Heart right ventricle (tissue), 16 donors: ENCODE measurements at regions not wholly inside any gene's neighbourhood (a gene's known extent, or its start where the extent isn't known, plus 50 kb on each side); places are given as distances from the start of the nearest gene placed in this dataset.

ENCODE experiments used
- ATAC-seq, 8 donors: fragments of 200-7000 bp; cut with Tn5 transposase; one replicate each; pipeline ENCODE4 v1.9.1; 2020; ENCODE audit warnings: mild to moderate bottlenecking in 8 of 8, moderate library complexity in 8 of 8, moderate number of reproducible peaks in 1 of 8
- DNase-seq, 2 donors: peaks; one replicate each; pipeline ENCODE4 v3.0.0-alpha.2; 2020
- H3K27ac ChIP-seq, 10 donors: fragments of 200-600 bp; sonication (generic) in 2 of 10; one replicate each; pipeline versions ENCODE4 v1.5.0 to v1.8.0; 2020 to 2022; ENCODE audit warnings: mild to moderate bottlenecking in 3 of 10
- H3K27me3 ChIP-seq, 7 donors: fragments of 200-600 bp; one replicate each; pipeline ENCODE4 v1.8.0; 2021 to 2022; ENCODE audit warnings: mild to moderate bottlenecking in 2 of 7
- H3K36me3 ChIP-seq, 9 donors: fragments of 200-600 bp; sonication (generic) in 1 of 9; one replicate each; pipeline versions ENCODE4 v1.5.0 to v1.8.0; 2020 to 2022; ENCODE audit warnings: mild to moderate bottlenecking in 2 of 9
- H3K4me1 ChIP-seq, 9 donors: fragments of 200-600 bp; sonication (generic) in 1 of 9; one replicate each; pipeline versions ENCODE4 v1.5.0 to v1.8.0; 2020 to 2022; ENCODE audit warnings: mild to moderate bottlenecking in 4 of 9
- H3K4me3 ChIP-seq, 10 donors: fragments of 200-600 bp; sonication (generic) in 2 of 10; one replicate each; pipeline versions ENCODE4 v1.5.0 to v1.8.0; 2020 to 2022; ENCODE audit warnings: mild to moderate bottlenecking in 7 of 10, moderate library complexity in 2 of 10
- H3K9me3 ChIP-seq, 11 donors: fragments of 200-600 bp in 10 of 11; sonication (generic) in 2 of 11; one replicate each; pipeline versions ENCODE4 v1.5.0 to v1.8.0; 2013 to 2022; ENCODE audit warnings: mild to moderate bottlenecking in 2 of 11, control low read depth in 1 of 11, moderate library complexity in 1 of 11
- WGBS, 2 donors: extraction: QIAGEN DNeasy Blood & Tissue Kit; methylation state at CpG; one replicate each; pipeline ENCODE4 v1.1.7; 2013; ENCODE audit warnings: inconsistent platforms in 1 of 2; 5-methylcytosine and 5-hydroxymethylcytosine counted together
- intact Hi-C, 10 donors: fragments of 100-400 bp; cut with DNase I; formaldehyde crosslinking; loops; one replicate each; pipeline versions ENCODE4 v1.11.1 to v1.14.2; 2022
- TF ChIP-seq, protein P1 (sequence below), 9 donors: fragments of 200-600 bp; sonication (generic) in 2 of 9; IDR thresholded peaks; one replicate each; pipeline versions ENCODE4 v1.5.0 to v1.8.0; 2021 to 2022; ENCODE audit warnings: antibody characterized with exemption in 9 of 9, mild to moderate bottlenecking in 5 of 9, moderate library complexity in 1 of 9
- donor health status: Arrhythmogenic right ventricular cardiomyopathy.
- donor health status: ischemic (EF 13 %, LVEDD 7.1; RV severe dilation, severe dysfunction).
- donor health status: healthy with polysubstance abuse.
- donor health status: DM: no; HTN: yes; CAD: no.
- donor health status: DM: no; HTN: no; CAD: no.
- donor health status: ischemic (EF 25% LVEDD 6.9; RV normal size, moderate dysfunction).
- donor health status: ischemic (EF 25% LVEDD 5.7; RV mildly dilated, moderate dysfunction).
- donor health status: healthy.
- donor health status: DM: yes; HTN: yes; CAD: no.
- donor health status: Ischemic cardiomyopathy.
- donor health status: ischemic (EF 35%, LVEDD 5.7; RV mildly dilated, moderate dysfunction).
- donor health status: nonischemic (EF 11% LVEDD 7.7; RV severe dilation, severe dysfunction).
- donor health status: DM: yes; HTN: yes; CAD: no.
- donor health status: PGD.
- donor health status: ischemic (EF 29% LVEDD 5.4; RV normal size, mild dysfunction).
- donor health status: nonischemic (EF 23%, LVEDD 6.1; RV moderate dilation, normal function).

DNA sequence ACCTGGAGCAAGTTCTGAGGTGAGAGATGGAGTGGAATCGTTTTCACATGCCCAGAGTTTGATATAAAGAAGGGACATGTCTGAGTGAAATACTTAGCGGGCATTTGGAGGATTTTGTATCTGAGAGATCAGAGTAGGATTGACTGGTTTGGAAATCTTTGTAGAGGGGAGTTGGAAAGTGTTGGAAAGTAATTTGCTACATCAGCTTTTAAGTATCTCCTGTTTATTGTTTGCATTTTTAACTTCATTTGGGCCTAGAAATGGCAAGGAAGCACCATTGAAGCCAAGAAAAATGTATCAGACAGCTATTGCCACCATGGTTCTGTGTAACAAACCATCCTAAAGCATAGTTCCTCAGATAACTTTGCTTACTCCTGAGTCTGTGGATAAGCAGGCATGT lies 1015.1 kb upstream of the EEF2KMT start:
- WGBS, 2 donors: 62 to 69% methylated on average over 2 of the region's 2 CpGs
- TF ChIP-seq, protein P1, sequence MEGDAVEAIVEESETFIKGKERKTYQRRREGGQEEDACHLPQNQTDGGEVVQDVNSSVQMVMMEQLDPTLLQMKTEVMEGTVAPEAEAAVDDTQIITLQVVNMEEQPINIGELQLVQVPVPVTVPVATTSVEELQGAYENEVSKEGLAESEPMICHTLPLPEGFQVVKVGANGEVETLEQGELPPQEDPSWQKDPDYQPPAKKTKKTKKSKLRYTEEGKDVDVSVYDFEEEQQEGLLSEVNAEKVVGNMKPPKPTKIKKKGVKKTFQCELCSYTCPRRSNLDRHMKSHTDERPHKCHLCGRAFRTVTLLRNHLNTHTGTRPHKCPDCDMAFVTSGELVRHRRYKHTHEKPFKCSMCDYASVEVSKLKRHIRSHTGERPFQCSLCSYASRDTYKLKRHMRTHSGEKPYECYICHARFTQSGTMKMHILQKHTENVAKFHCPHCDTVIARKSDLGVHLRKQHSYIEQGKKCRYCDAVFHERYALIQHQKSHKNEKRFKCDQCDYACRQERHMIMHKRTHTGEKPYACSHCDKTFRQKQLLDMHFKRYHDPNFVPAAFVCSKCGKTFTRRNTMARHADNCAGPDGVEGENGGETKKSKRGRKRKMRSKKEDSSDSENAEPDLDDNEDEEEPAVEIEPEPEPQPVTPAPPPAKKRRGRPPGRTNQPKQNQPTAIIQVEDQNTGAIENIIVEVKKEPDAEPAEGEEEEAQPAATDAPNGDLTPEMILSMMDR (IDR thresholded peaks at IDR 0.05): no peak
- H3K36me3 ChIP-seq: no peaks in the 10 kb centered on the region
- ATAC-seq: no peak
- H3K27me3 ChIP-seq: no peaks in the 10 kb centered on the region
- no peak overlapping the region for H3K4me3 ChIP-seq
- peaks cover 0 to 6% (median 0%) of the 10 kb centered on the region in 11 donors for H3K9me3 ChIP-seq
- DNase-seq: no peak
- intact Hi-C loops: no loop called here
- no peaks in the 10 kb centered on the region for H3K4me1 ChIP-seq
- no peak overlapping the region for H3K27ac ChIP-seq

DNA sequence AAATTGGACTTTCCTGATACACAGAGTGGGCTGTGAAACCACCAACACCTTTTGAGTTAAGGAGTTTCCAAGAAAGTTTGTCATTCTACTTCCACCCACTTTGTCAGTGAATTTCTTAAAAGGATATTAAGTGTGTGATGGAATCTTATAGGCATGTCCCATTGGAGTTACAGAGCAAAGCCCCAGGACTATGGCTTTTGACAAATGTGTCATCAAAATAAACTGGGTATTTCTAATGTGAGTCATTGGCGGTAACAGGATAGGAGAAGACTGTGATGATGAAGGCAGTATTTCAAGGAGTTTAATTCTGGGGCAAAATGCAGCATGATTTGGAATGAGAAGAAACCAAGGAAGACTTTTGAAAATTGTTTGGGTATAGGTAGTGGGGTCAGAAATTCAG lies 1013.8 kb upstream of the EEF2KMT start:
- Histone ChIP-seq H3K36me3 (no peaks in the 10 kb centered on the region), H3K27me3 (no peaks in the 10 kb centered on the region), H3K4me3 (no peak overlapping the region), H3K4me1 (no peaks in the 10 kb centered on the region), H3K27ac (no peak overlapping the region), H3K9me3 (peaks cover 0 to 6% (median 0%) of the 10 kb centered on the region in 11 donors)
- intact Hi-C loops: no loop called here
- TF ChIP-seq, protein P1 (IDR thresholded peaks at IDR 0.05): no peak
- ATAC-seq (no peak), DNase-seq (no peak)
- WGBS, 2 donors: 94 to 97% methylated on average over 1 of the region's 1 CpG

DNA sequence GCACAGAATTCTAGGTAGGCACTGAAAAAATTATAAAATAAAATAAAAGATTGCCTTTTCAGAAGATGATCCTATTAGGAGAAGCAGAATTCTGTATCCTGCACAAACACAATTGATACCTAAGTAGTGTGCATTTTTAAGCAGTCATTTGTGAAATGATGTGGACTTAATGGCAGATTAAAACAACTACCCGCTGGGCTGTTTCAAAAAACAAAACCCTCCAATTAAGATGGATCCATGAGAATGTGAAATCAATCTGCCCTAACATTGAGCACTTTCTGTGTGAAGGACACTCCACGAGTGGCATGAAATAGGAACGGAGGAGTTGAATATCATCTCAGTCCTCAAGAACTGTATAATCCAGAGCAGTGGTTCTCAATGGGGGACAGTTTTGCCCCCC lies 1012.8 kb upstream of the EEF2KMT start:
- Histone ChIP-seq H3K4me3 (no peak overlapping the region), H3K9me3 (peaks cover 0 to 6% (median 0%) of the 10 kb centered on the region in 11 donors), H3K4me1 (no peaks in the 10 kb centered on the region), H3K36me3 (no peaks in the 10 kb centered on the region), H3K27ac (no peak overlapping the region), H3K27me3 (no peaks in the 10 kb centered on the region)
- WGBS, 2 donors: 79 to 88% methylated on average over 3 of the region's 3 CpGs
- intact Hi-C loops: no loop called here
- TF ChIP-seq, protein P1 (IDR thresholded peaks at IDR 0.05): no peak
- no peak for DNase-seq
- no peak for ATAC-seq

DNA sequence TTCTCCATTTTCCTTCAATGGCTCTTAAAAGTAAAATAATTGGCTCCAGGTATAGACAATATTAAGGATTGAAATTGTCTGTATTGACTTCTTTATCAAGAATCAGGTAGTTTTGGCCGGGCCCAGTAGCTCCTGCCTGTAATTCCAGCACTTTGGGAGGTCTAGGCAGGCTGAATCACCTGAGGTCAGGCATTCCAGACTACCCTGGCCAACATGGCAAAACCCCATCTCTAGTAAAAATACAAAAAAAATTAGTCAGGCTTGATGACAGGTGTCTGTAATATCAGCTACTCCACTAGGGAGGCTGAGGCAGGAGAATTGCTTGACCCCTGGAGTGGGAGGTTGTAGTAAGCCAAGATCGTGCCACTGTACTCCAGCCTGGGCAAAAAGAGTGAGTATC lies 1008.5 kb upstream of the EEF2KMT start:
- no peaks in the 10 kb centered on the region for H3K27me3 ChIP-seq
- ATAC-seq (no peak), DNase-seq (no peak)
- intact Hi-C loops: no loop called here
- TF ChIP-seq, protein P1 (IDR thresholded peaks at IDR 0.05): no peak
- H3K27ac ChIP-seq: no peak overlapping the region
- no peak overlapping the region for H3K4me3 ChIP-seq
- H3K36me3 ChIP-seq: no peaks in the 10 kb centered on the region
- H3K9me3 ChIP-seq: no peaks in the 10 kb centered on the region
- WGBS, 2 donors: 40 to 44% methylated on average over 2 of the region's 2 CpGs
- no peaks in the 10 kb centered on the region for H3K4me1 ChIP-seq

DNA sequence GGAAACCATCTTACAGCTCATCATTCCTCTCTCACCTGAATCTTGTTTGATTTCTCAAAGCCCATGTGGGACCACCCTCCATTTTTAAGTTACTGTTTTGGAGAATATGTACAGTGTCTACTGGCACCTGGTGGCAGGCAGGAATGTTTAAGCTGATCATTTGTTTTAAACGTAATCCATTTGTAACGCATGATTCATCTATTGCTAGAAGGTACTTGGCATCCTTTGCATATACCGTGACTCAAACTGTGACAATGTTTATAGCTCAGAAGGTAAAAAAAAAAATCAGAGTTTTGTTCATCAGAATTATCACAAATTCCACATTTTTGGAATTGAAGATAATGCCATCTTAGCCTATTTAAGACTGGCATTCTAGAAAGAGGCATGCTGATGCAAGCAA lies 1007.5 kb upstream of the EEF2KMT start:
- ATAC-seq: no peak
- WGBS, 2 donors: 65 to 74% methylated on average over 3 of the region's 3 CpGs

More for the DNA sequence above, 1007.5 kb upstream of the EEF2KMT start:
- Histone ChIP-seq H3K27ac (no peak overlapping the region), H3K36me3 (no peaks in the 10 kb centered on the region), H3K9me3 (no peaks in the 10 kb centered on the region), H3K27me3 (no peaks in the 10 kb centered on the region), H3K4me1 (no peaks in the 10 kb centered on the region), H3K4me3 (no peak overlapping the region)
- TF ChIP-seq, protein P1 (IDR thresholded peaks at IDR 0.05): no peak
- DNase-seq: no peak
- intact Hi-C loops: no loop called here
